ENCODE measurements at regions not wholly inside any gene's neighbourhood (a gene's known extent, or its start where the extent isn't known, plus 50 kb on each side); places are given as distances from the start of the nearest gene placed in this dataset.

DNA sequence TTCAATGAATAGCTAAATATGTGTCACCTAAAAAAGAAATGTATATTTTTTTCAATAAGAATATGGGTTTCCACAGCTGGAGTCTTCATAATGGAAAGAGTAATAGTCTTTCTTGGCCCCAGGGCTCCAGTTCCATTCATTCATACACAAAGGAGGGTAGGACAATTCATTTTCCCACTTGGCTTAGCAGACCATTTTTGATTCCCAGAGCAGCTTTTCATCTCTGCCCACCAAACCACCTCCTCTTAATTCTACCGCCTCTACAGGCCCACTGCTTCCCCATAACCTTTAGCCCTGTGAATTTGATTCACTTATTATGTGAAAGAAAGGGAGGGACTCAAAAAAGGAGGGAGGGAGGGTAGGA, 129.9 kb upstream of the PAK3 start:
- Histone ChIP-seq H3K9me3 (ENCODE audit: control insufficient read depth in 2 of 2, low read length in 2 of 2) (no peaks in the 10 kb centered on the region), H3K36me3 (ENCODE audit: control insufficient read depth in 2 of 2, insufficient read depth in 2 of 2, low read length in 2 of 2) (no peaks in the 10 kb centered on the region), H3K4me1 (ENCODE audit: control insufficient read depth, insufficient read depth, low read length) (no peaks in the 10 kb centered on the region), H3K4me3 (ENCODE audit: low read length in 2 of 2) (no peak overlapping the region), H3K27me3 (ENCODE audit: control insufficient read depth in 1 of 2, insufficient read depth in 2 of 2, low read length in 2 of 2) (peaks cover 0 to 12% of the 10 kb centered on the region in 2 donors), H3K9ac (ENCODE audit: low read length in 2 of 2) (no peak overlapping the region), H3K27ac (ENCODE audit: low read length) (no peak overlapping the region)

DNA sequence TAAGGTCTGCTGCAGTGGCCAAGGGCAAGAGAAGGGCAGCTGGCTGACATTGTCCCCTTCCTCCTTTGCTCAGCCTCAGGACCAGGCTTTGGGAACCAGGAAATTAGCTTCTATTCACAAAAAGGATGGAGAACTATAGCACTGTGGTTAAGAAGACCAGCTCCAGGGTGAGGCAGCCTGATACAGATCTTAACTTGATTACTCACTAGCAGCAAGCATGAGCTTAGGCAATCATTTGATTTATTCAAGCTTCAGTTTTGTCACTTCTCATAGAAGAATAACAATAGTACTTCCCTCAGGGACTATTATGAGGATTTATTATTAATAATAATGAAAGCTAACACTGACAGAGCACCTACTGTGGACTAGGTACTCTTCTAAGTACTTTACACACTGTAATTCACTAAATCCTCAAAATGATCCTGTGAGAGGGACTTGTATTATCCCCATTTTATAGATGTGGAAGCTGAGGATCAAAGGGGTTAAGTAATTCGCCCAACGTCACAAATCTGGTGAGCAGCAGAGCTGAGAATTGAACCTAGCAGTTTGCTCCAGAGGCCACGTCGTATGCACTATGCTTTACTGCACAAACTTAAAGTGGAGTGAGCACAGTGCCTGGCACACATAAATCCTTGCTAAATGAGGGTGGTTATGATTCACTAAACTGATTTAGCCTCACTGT, 130.4 kb upstream of the PAK3 start:
- peaks cover 0 to 12% of the 10 kb centered on the region in 2 donors for H3K27me3 ChIP-seq (ENCODE audit: control insufficient read depth in 1 of 2, insufficient read depth in 2 of 2, low read length in 2 of 2)
- H3K27ac ChIP-seq (ENCODE audit: low read length): no peak overlapping the region

DNA sequence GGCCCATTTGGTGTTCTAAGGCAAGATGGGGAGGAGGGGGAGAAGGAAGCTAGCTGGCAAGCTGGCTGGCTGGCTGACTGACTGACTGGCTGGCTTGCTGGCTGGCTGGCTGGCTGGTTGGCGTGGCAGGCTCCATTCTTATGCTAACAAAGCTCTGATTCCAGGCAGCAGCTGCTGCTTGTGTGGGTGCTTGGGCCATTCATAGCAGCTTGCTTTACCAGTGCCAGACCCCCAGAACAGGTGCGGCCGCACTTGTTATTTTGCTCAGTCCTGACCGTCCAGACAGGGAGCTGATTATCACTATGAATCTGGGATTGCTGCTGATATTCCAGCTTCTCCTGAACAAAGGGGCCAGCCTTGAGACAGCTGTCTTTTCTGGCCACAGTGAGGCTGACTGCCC, 131.2 kb upstream of the PAK3 start:
- H3K9ac ChIP-seq (ENCODE audit: low read length in 2 of 2): no peak overlapping the region
- H3K27ac ChIP-seq (ENCODE audit: low read length): no peak overlapping the region
- H3K27me3 ChIP-seq (ENCODE audit: control insufficient read depth in 1 of 2, insufficient read depth in 2 of 2, low read length in 2 of 2): peaks cover 0 to 12% of the 10 kb centered on the region in 2 donors

More for the DNA sequence above, 130.4 kb upstream of the PAK3 start:
- no peak overlapping the region for H3K9ac ChIP-seq (ENCODE audit: low read length in 2 of 2)
- H3K4me3 ChIP-seq (ENCODE audit: low read length in 2 of 2): no peak overlapping the region
- no peaks in the 10 kb centered on the region for H3K36me3 ChIP-seq (ENCODE audit: control insufficient read depth in 2 of 2, insufficient read depth in 2 of 2, low read length in 2 of 2)
- H3K9me3 ChIP-seq (ENCODE audit: control insufficient read depth in 2 of 2, low read length in 2 of 2): no peaks in the 10 kb centered on the region
- no peaks in the 10 kb centered on the region for H3K4me1 ChIP-seq (ENCODE audit: control insufficient read depth, insufficient read depth, low read length)

DNA sequence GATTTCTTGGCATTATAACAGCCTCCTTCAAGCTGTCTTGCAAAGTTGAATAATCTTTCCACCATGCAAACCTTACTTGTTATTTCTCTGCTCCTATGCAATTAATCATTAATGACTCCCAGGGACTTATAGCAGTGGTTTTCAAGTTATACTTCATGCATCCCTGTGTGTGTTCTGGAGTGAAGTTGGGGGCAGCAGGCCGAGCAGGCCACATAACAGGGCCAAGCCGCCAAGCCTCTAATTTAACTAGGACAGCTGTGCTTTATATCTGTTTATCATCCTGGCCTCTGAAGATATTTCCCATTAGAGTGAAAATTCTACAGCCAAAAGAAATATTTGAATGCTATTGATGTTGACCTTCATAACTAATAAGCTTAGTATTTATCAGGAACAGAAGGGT, 133.5 kb upstream of the PAK3 start:
- no peaks in the 10 kb centered on the region for H3K9me3 ChIP-seq (ENCODE audit: control insufficient read depth in 2 of 2, low read length in 2 of 2)
- no peak overlapping the region for H3K27ac ChIP-seq (ENCODE audit: low read length)
- H3K4me3 ChIP-seq (ENCODE audit: low read length in 2 of 2): no peak overlapping the region
- no peaks in the 10 kb centered on the region for H3K4me1 ChIP-seq (ENCODE audit: control insufficient read depth, insufficient read depth, low read length)
- H3K36me3 ChIP-seq (ENCODE audit: control insufficient read depth in 2 of 2, insufficient read depth in 2 of 2, low read length in 2 of 2): no peaks in the 10 kb centered on the region
- H3K9ac ChIP-seq (ENCODE audit: low read length in 2 of 2): no peak overlapping the region
- peaks cover 0 to 10% of the 10 kb centered on the region in 2 donors for H3K27me3 ChIP-seq (ENCODE audit: control insufficient read depth in 1 of 2, insufficient read depth in 2 of 2, low read length in 2 of 2)

More for the DNA sequence above, 131.2 kb upstream of the PAK3 start:
- Histone ChIP-seq H3K36me3 (ENCODE audit: control insufficient read depth in 2 of 2, insufficient read depth in 2 of 2, low read length in 2 of 2) (no peaks in the 10 kb centered on the region), H3K9me3 (ENCODE audit: control insufficient read depth in 2 of 2, low read length in 2 of 2) (no peaks in the 10 kb centered on the region), H3K4me1 (ENCODE audit: control insufficient read depth, insufficient read depth, low read length) (no peaks in the 10 kb centered on the region), H3K4me3 (ENCODE audit: low read length in 2 of 2) (no peak overlapping the region)

DNA sequence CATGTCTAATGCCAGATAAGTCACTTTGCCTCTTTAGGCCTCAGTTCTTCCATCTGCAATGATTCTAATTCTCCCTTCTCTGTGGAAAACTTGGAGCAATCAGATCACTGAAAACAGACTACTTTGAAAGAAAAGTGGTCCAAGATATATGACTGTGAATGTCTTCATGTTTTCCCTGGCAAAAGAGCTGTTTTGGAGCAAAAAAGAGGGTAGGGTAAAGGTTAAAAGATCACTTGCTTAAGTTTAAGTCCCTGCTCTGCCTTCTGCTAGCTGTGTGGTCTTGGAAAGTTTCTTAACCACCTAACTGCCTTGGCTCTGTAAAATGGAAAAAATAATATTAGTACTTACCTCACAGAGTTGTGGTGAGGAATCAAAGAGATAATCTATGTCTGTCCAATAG, 140.3 kb upstream of the PAK3 start:
- H3K36me3 ChIP-seq (ENCODE audit: control insufficient read depth in 2 of 2, insufficient read depth in 2 of 2, low read length in 2 of 2): no peaks in the 10 kb centered on the region
- H3K4me3 ChIP-seq (ENCODE audit: low read length in 2 of 2): no peak overlapping the region
- no peak overlapping the region for H3K9ac ChIP-seq (ENCODE audit: low read length in 2 of 2)
- H3K9me3 ChIP-seq (ENCODE audit: control insufficient read depth in 2 of 2, low read length in 2 of 2): no peaks in the 10 kb centered on the region
- no peak overlapping the region for H3K27ac ChIP-seq (ENCODE audit: low read length)
- peaks cover 0 to 9% of the 10 kb centered on the region in 2 donors for H3K27me3 ChIP-seq (ENCODE audit: control insufficient read depth in 1 of 2, insufficient read depth in 2 of 2, low read length in 2 of 2)
- H3K4me1 ChIP-seq (ENCODE audit: control insufficient read depth, insufficient read depth, low read length): no peaks in the 10 kb centered on the region

DNA sequence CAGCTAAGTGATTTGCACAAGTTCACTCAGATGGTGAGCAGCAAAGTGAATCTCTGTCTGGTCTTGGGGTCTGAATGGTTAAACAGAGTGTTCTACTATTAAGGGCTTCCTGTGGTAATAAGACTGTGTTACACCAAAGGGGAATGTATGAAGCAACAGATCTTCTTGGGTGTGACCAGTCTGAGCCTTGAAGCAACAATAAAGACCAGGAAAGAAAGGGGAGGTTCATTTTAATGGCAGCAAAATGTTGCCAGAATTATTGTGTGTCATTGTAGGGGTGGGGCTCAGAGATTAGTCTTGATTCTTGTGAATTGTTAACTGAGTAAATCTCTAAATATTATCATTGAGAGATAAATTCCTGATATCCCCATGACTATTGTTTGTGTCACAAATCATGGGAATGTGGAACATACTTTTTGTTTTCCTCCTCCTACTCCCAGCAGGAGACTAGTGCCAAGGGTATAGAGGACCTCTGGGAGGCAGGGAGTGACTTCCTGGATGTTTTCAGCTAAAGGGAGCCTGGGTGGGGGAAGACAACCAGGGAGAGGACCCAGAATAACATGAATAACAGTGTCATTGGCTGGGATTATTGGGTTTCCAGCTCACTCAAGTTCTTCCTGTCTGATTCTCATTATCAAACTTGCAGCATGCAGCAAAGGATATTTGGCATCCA, 141.4 kb upstream of the PAK3 start:
- H3K9ac ChIP-seq (ENCODE audit: low read length in 2 of 2): no peak overlapping the region
- no peaks in the 10 kb centered on the region for H3K4me1 ChIP-seq (ENCODE audit: control insufficient read depth, insufficient read depth, low read length)
- no peak overlapping the region for H3K27ac ChIP-seq (ENCODE audit: low read length)
- no peaks in the 10 kb centered on the region for H3K36me3 ChIP-seq (ENCODE audit: control insufficient read depth in 2 of 2, insufficient read depth in 2 of 2, low read length in 2 of 2)
- no peaks in the 10 kb centered on the region for H3K9me3 ChIP-seq (ENCODE audit: control insufficient read depth in 2 of 2, low read length in 2 of 2)
- peaks cover 0 to 9% of the 10 kb centered on the region in 2 donors for H3K27me3 ChIP-seq (ENCODE audit: control insufficient read depth in 1 of 2, insufficient read depth in 2 of 2, low read length in 2 of 2)
- no peak overlapping the region for H3K4me3 ChIP-seq (ENCODE audit: low read length in 2 of 2)

DNA sequence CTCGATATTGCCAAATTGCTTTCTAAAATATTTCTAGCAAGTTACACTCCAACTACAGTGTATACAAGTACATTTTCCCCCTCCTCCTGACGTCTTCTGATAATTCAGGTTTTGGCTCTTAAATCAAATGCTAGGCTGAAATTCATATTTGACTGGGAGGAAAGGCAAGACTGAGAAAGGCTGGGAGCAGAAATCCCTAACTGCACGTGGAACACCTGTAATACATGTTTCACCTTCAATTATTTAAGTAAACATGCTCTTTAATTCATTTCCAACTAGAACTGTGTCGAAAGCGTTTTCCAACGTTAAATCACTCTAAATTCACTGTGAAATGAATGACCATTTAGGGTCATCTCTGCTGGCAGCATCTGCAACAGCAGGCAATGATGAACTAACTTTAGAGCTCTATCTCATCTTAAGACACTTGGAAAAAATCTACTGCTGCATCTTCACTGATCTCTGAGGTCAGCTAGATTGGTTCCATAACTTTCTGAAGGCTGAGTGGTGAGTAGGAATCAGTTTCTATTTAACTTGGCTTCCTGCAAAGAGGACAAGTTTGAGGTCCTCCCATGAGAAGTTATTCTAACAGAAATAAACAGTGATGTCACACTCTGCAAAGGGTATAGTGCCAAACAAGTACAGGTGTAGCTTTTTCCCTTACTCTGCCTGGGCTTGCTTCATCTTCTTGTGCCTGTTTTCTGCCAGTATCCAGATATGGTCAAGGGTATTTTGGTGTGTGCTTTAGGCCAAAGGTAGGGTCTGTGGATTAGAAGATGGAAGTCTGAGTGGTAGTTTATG, 144.3 kb upstream of the PAK3 start:
- Histone ChIP-seq H3K4me1 (ENCODE audit: control insufficient read depth, insufficient read depth, low read length) (no peaks in the 10 kb centered on the region), H3K9ac (ENCODE audit: low read length in 2 of 2) (no peak overlapping the region), H3K36me3 (ENCODE audit: control insufficient read depth in 2 of 2, insufficient read depth in 2 of 2, low read length in 2 of 2) (no peaks in the 10 kb centered on the region), H3K9me3 (ENCODE audit: control insufficient read depth in 2 of 2, low read length in 2 of 2) (no peaks in the 10 kb centered on the region), H3K27me3 (ENCODE audit: control insufficient read depth in 1 of 2, insufficient read depth in 2 of 2, low read length in 2 of 2) (peaks cover 0 to 14% of the 10 kb centered on the region in 2 donors), H3K27ac (ENCODE audit: low read length) (no peak overlapping the region), H3K4me3 (ENCODE audit: low read length in 2 of 2) (no peak overlapping the region)

DNA sequence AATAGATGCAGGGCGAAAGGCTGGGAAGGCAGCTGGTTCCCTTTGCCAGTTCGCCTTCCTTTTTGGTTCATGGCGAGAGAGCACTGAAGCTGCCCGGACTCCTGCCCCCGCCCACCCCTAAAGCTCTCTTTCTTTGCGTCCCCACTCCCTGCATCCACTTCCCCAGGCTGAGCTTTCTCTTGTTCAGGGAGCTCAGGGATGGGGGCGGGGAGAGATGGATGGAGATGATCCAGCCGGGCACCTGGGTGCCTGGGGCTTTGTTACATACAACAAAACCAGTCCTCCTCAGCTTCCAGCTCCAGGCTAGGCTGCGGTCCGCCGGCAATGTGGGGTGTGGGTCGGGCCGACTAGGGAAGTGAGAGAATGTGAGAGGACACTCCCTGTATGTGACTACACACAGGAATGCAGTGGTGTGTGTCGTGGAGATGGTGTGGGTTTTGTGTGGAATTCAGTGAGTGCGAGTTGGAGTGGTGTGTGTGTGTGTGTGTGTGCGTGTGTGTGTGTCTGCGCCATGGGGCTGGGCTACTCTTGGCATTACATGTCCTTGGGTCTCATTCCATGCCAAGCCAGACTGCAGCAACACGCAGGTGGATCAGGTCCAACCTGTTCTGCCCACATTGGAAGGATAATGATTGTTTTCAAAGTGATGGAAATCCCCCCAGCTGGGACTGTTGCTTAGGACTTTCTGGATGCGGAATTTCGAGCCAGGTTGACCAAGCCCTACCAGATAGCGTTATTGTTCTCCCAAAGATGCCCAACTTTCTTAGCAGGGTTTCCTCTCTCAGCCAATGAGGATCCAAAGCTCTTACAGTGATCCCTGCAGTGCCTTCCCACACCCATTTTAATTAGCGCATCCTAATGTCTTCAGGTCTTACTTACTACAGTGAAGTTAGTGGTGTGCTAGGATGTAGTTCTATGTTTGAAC, 149.4 kb upstream of the CHRDL1 start:
- no peaks in the 10 kb centered on the region for H3K36me3 ChIP-seq (ENCODE audit: control insufficient read depth in 2 of 2, insufficient read depth in 2 of 2, low read length in 2 of 2)
- H3K27ac ChIP-seq (ENCODE audit: low read length): no peak overlapping the region
- no peaks in the 10 kb centered on the region for H3K9me3 ChIP-seq (ENCODE audit: control insufficient read depth in 2 of 2, low read length in 2 of 2)
- peak overlapping the region in 1 of 2 donors; percentile 41 for H3K4me3 ChIP-seq (ENCODE audit: low read length in 2 of 2)
- no peak overlapping the region for H3K9ac ChIP-seq (ENCODE audit: low read length in 2 of 2)
- H3K27me3 ChIP-seq (ENCODE audit: control insufficient read depth in 1 of 2, insufficient read depth in 2 of 2, low read length in 2 of 2): peaks cover 0 to 13% of the 10 kb centered on the region in 2 donors
- no peaks in the 10 kb centered on the region for H3K4me1 ChIP-seq (ENCODE audit: control insufficient read depth, insufficient read depth, low read length)

DNA sequence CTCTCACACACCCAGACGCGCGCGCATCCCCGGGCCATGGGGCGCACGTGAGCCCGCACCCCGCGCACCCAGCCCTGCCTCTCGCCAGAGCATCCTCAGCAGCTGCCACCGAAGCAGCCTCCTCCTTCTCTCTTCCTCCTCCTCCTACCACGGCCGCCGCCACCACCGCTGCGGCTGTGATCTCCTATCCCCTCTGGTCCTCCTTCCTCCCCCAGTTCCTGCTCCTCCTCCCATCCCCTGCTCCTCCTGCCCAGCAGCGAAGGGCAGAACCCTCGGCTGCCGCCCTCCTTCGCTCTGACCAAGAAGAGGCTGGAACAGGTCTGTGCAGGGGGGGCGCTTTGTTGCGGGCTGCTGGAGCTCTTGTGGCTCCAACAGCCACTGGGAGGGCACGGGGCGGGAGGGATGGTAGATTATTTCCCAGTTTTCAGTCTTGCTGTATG, 148.7 kb upstream of the CHRDL1 start:
- Histone ChIP-seq H3K4me3 (ENCODE audit: low read length in 2 of 2) (peak overlapping the region in 1 of 2 donors; percentile 41), H3K9ac (ENCODE audit: low read length in 2 of 2) (no peak overlapping the region), H3K27me3 (ENCODE audit: control insufficient read depth in 1 of 2, insufficient read depth in 2 of 2, low read length in 2 of 2) (peaks cover 0 to 13% of the 10 kb centered on the region in 2 donors), H3K27ac (ENCODE audit: low read length) (no peak overlapping the region), H3K36me3 (ENCODE audit: control insufficient read depth in 2 of 2, insufficient read depth in 2 of 2, low read length in 2 of 2) (no peaks in the 10 kb centered on the region), H3K4me1 (ENCODE audit: control insufficient read depth, insufficient read depth, low read length) (no peaks in the 10 kb centered on the region), H3K9me3 (ENCODE audit: control insufficient read depth in 2 of 2, low read length in 2 of 2) (no peaks in the 10 kb centered on the region)

DNA sequence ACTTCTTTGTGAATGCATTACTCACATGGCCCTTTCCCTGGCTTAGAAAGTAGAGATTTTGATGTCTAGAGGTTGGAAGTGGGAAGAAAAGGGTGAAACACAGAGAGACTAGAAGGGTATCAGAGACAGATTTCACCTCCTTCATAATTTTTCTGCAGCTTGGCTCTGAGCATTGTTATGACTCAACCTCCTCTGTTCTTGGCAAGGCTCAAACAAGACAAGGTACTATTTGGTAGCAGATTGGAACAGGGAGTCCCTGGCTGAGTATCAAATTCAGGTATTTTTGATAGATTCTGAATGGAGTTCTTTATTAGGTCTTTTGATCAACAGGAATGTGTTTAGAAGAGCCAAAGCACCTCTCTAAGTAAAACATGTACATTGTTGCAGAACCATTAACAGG, 146.3 kb upstream of the CHRDL1 start:
- Histone ChIP-seq H3K9me3 (ENCODE audit: control insufficient read depth in 2 of 2, low read length in 2 of 2) (no peaks in the 10 kb centered on the region), H3K27ac (ENCODE audit: low read length) (no peak overlapping the region), H3K36me3 (ENCODE audit: control insufficient read depth in 2 of 2, insufficient read depth in 2 of 2, low read length in 2 of 2) (no peaks in the 10 kb centered on the region), H3K27me3 (ENCODE audit: control insufficient read depth in 1 of 2, insufficient read depth in 2 of 2, low read length in 2 of 2) (peaks cover 0 to 15% of the 10 kb centered on the region in 2 donors), H3K9ac (ENCODE audit: low read length in 2 of 2) (no peak overlapping the region), H3K4me1 (ENCODE audit: control insufficient read depth, insufficient read depth, low read length) (no peaks in the 10 kb centered on the region), H3K4me3 (ENCODE audit: low read length in 2 of 2) (no peak overlapping the region)

All from stomach smooth muscle (tissue), 2 donors.